HG03575 (cell line): ENCODE measurements at regions not wholly inside any gene's neighbourhood (a gene's known extent, or its start where the extent isn't known, plus 50 kb on each side); places are given as distances from the start of the nearest gene placed in this dataset.
"Not testable (repeated sequence)": the region's sequence is repeated elsewhere in the genome, so short reads cannot be mapped to it uniquely, and the experiment has no call there.

Source experiments
- ATAC-seq: cut with Tn5 transposase; IDR thresholded peaks from one replicate; pipeline ENCODE4 v1.9.1; 2021; ENCODE audit not compliant: unreplicated experiment, insufficient number of reproducible peaks, low FRiP score; ENCODE audit errors: extremely low read depth

DNA sequence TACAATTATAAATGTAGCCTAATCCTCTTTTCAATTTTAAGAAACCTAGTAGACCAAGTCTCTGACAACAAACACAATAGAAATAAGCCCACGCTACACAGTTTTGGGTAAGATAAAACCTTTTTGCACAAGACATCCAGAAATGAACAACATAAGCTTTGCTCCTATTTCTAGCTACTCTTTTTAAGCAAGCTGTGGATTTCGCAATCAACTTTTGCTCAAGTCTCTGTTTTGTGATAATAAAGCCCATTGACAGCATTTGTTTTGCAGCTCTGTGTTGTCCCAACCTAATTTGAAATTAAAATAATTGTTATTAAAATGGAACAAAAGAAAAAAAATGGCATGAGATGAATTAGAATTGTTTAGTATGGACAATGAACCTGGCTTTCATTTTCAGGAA lies 287.9 kb upstream of the PUDP start:
- no peak for ATAC-seq

DNA sequence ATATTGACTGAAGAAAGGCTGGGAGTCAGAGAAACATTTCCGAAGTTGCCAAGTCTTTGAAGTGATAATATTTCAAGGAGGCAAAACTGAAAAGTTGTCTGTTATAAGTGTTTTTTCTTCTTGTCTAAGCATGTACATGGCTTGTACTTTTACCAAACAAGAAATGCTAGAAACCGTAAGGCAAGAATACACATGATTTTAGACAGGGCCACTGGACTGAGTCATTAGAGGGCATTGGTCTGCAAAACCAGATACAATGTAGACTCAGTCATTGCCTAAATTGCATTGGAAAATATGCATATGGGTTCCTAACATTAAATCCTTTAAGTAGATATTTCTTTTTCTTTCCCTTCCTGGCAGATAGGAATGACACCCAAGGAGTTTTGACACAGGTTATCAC lies 284.9 kb upstream of the PUDP start:
- ATAC-seq = no peak

DNA sequence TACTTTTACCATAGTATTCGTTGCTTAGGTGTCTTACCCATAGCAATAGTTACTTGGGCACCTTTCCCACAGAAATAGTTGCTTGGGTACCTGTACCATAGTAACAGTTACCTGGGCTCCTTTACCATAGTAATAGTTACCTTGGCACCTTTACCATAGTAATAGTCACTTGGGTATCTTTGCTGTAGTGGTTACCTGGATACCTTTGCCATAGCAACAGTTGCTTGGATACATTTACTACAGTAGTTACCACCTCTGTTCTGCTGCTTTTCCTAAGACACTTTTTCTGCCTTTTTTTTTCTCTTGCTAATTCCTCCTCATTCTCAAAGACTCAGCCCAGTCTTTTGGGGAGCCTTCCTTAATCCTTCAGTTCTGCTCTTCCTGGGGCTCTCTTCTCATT lies 272.8 kb upstream of the PUDP start:
- no peak for ATAC-seq

GRCh38 chrX:7414753-7415152 lies 266.8 kb upstream of the PUDP start:
- no peak for ATAC-seq

- ATAC-seq = no peak
Observed at GRCh38 chrX:7412840-7413239, 264.9 kb upstream of the PUDP start.

- no peak for ATAC-seq
Observed at GRCh38 chrX:7409866-7410265, 261.9 kb upstream of the PUDP start.

- no peak for ATAC-seq
Observed at GRCh38 chrX:7399373-7399772, 251.4 kb upstream of the PUDP start.

GRCh38 chrX:7390441-7390840 lies 242.5 kb upstream of the PUDP start:
- ATAC-seq = no peak

DNA sequence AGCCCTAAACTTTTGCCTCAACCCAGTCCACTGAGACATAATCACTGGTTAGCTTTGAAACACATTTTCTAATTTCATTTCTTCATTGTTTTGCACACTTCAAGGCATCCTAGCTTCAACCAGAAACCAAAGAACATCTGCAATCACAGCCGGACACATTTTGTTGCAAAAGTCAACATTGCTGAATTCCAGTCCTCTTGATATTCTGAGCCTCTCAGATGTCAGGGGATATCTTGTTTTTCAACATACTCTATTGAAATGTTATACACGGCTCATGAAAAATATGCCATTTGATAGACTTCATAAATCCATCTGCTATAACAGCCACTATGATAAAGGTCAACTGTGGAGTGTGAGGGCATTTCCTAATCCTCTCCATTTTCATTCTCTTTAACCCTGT lies 241.6 kb upstream of the PUDP start:
- ATAC-seq = no peak

DNA sequence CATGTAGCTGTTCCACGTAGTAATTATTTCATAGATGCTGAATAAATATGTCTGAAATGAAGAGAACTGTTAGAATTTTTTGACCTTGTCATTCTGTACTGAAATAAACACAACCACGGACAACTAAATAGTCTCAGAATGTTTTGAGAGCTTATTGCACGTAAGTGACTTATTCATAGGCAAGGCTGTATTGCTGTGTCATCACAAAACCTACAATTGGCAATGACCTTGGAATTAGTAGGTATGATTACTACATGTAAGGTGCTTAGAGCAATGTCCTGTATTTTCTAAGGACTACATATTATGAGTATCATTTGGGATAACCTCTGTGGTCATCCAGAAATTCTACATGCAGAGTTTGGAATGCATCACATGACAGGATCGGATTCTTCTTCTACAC lies 237.2 kb upstream of the PUDP start:
- ATAC-seq = no peak

DNA sequence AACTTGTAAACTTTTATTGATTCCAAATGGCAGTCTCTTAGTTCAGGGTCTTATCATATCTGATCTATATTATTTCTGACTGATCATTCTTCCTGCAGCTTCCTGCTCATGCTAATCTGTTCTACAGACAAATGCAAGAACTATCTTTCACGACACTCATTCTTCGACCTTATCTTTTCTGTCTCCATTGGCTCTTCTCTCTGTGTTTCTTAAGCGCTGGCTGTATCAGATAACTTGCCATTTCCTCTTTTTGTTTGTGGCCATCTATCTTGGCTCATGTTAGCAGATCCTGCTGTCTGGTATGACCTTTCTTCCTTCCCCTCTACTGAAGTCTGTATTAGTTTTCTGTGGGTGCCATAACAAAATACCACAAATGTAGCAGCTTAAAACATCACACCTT lies 230.5 kb upstream of the PUDP start:
- ATAC-seq = no peak

- ATAC-seq = no peak
Observed at GRCh38 chrX:7372825-7373525, 225.0 kb upstream of the PUDP start.

- ATAC-seq = no peak
Observed at GRCh38 chrX:7362111-7362510, 214.2 kb upstream of the PUDP start.

- ATAC-seq = no peak
Observed at GRCh38 chrX:7351926-7352325, 204.0 kb upstream of the PUDP start.

DNA sequence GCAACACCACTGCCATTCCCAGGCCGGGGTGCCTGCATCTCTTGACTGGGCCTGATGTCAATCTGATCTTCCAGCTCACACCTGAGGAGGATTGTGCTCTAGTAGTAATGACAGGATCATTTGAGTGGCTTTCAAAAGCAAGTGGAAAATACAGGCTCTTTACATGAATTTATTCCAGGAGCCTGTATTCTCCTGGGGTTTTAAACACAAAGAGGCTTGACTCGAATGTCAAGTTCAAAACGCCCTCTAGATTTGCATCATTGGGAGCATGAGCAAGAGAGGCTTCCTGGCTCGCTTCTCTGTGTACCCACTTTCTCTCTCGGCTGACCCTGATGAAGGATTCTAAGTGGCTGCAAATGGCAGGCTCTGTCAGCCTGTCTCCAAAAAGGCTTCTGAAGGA lies 199.5 kb upstream of the PUDP start:
- no peak for ATAC-seq

GRCh38 chrX:7346021-7346420 lies 198.1 kb upstream of the PUDP start:
- ATAC-seq = no peak

- ATAC-seq = no peak
Observed at GRCh38 chrX:7343181-7343580, 195.2 kb upstream of the PUDP start.

- not testable (repeated sequence) for ATAC-seq
Observed at GRCh38 chrX:7335816-7336362, 187.9 kb upstream of the PUDP start.

- ATAC-seq = no peak
Observed at GRCh38 chrX:7334253-7334935, 186.4 kb upstream of the PUDP start.

DNA sequence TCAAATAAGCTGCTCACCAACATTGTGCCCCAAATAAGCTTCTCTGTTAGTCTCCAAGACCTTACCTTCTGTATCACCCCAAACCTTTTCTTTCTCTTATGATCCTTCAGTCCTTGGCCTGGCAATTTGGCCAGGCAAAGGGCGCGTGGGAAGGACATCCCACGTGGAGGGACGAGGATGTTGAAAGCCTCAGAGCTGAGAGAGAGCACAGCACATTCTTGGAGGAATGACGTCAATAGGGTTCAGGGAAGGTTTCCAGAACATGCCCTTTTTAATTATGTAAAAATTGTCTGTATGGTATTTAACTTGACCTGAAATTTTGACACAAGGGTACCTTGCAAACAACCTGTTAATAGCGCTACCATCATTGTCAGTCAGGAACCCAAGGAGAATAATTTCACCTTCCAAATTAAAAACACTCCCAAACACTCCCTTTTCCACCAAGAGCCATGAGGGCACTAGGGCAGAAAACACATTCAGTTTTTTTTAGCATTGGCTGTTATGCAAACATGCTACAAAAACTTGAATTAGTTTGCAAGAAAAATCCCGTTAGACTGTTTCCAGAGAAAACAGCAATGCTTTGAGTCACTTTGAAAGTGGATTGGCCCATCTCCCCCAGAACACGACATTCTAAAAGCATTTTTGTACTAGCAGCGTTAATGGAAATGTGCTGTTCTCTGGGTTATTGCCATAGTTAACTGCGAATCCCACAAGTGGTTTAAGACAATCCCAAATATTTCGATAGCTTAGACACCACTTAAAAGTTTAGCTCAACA lies 183.2 kb upstream of the PUDP start:
- no peak for ATAC-seq
